Esophagus muscularis mucosa (tissue), 4 donors: ENCODE measurements at regions not wholly inside any gene's neighbourhood (a gene's known extent, or its start where the extent isn't known, plus 50 kb on each side); places are given as distances from the start of the nearest gene placed in this dataset.

Experiments used
- DNase-seq: peaks from one replicate; pipeline ENCODE4 v3.0.0-alpha.2; 2017; ENCODE audit errors: extremely low spot score
- H3K27ac ChIP-seq, 4 donors: fragments of 200-600 bp; sonication (generic); replicated peaks in 1 of 4; 1 replicate in 3 of 4; 2 replicates in 1 of 4; pipeline ENCODE4 v1.5.1; 2016 to 2019; ENCODE audit warnings: mild to moderate bottlenecking in 1 of 4
- H3K27me3 ChIP-seq, 4 donors: fragments of 200-600 bp; sonication (generic); one replicate each; pipeline versions ENCODE4 v1.5.1 to v1.6.0; 2016 to 2019
- H3K36me3 ChIP-seq, 4 donors: fragments of 200-600 bp; sonication (generic); one replicate each; pipeline ENCODE4 v1.5.1; 2016 to 2019
- H3K4me1 ChIP-seq, 4 donors: fragments of 200-600 bp; sonication (generic); one replicate each; pipeline ENCODE4 v1.5.1; 2016 to 2019
- H3K4me3 ChIP-seq, 4 donors: fragments of 200-600 bp; sonication (generic); 1 replicate in 2 of 4; 2 replicates in 2 of 4; pipeline ENCODE4 v1.5.1; 2016 to 2019; ENCODE audit warnings: mild to moderate bottlenecking in 4 of 4, moderate library complexity in 1 of 4
- H3K9me3 ChIP-seq, 4 donors: fragments of 200-600 bp; sonication (generic); 1 replicate in 3 of 4; 2 replicates in 1 of 4; pipeline ENCODE4 v1.5.1; 2016 to 2019
- CTCF ChIP-seq, 3 experiments: fragments of 200-600 bp in 2 of 3; fragments of 450-650 bp in 1 of 3; sonication (generic) in 2 of 3; IDR thresholded peaks; one replicate each; pipeline ENCODE4 v1.5.1; 2017 to 2019; ENCODE audit warnings: antibody characterized with exemption in 3 of 3, mild to moderate bottlenecking in 2 of 3, moderate library complexity in 1 of 3
- EP300 ChIP-seq: sonication (generic); formaldehyde crosslinking; IDR thresholded peaks from one replicate; pipeline ENCODE4 v1.6.1; 2017; ENCODE audit warnings: antibody characterized with exemption
- POLR2A ChIP-seq: fragments of 450-650 bp; IDR thresholded peaks from one replicate; pipeline ENCODE4 v1.6.1; 2017; ENCODE audit warnings: antibody characterized with exemption, moderate library complexity, mild to moderate bottlenecking, low read depth
- POLR2AphosphoS5 ChIP-seq, 2 donors: sonication (generic); formaldehyde crosslinking; IDR thresholded peaks; one replicate each; pipeline ENCODE4 v1.6.1; 2017; ENCODE audit warnings: antibody characterized with exemption in 2 of 2
- WGBS: methylation state at CpG from one replicate; pipeline ENCODE4 v1.1.5; 2018; 5-methylcytosine and 5-hydroxymethylcytosine counted together
- intact Hi-C: fragments of 100-400 bp; cut with DNase I; formaldehyde crosslinking; loops from one replicate; pipeline ENCODE4 v1.15.1; 2023

- no peaks in the 10 kb centered on the region for H3K9me3 ChIP-seq
- no peak overlapping the region for H3K27ac ChIP-seq
- TF ChIP-seq CTCF (IDR thresholded peaks at IDR 0.05): no peak
- no peak overlapping the region for H3K4me3 ChIP-seq
- intact Hi-C loops: no loop called here
- H3K27me3 ChIP-seq: no peaks in the 10 kb centered on the region
- H3K36me3 ChIP-seq: no peaks in the 10 kb centered on the region
- H3K4me1 ChIP-seq: no peaks in the 10 kb centered on the region
- 75% methylated on average over 1 of the region's 1 CpG for WGBS
- DNase-seq: no peak
These were observed 1202.9 kb upstream of the CELF4 start for GRCh38 chr18:38768504-38768903.

- no peaks in the 10 kb centered on the region for H3K27me3 ChIP-seq
- no peaks in the 10 kb centered on the region for H3K9me3 ChIP-seq
- no peaks in the 10 kb centered on the region for H3K4me1 ChIP-seq
- H3K4me3 ChIP-seq: no peak overlapping the region
- H3K36me3 ChIP-seq: no peaks in the 10 kb centered on the region
- WGBS: 82% methylated on average over 1 of the region's 1 CpG
- intact Hi-C loops: no loop called here
- no peak for DNase-seq
- TF ChIP-seq POLR2AphosphoS5 (IDR thresholded peaks at IDR 0.05): no peak
- no peak overlapping the region for H3K27ac ChIP-seq
These were observed 1193.9 kb upstream of the CELF4 start for GRCh38 chr18:38759457-38759856.

GRCh38 chr18:38756436-38756835 is 1190.8 kb upstream of the CELF4 start:
- WGBS: 77% methylated on average over 2 of the region's 2 CpGs
- H3K9me3 ChIP-seq: no peaks in the 10 kb centered on the region
- no peaks in the 10 kb centered on the region for H3K36me3 ChIP-seq
- no peak for DNase-seq
- intact Hi-C loops: no loop called here
- H3K27ac ChIP-seq: no peak overlapping the region
- TF ChIP-seq EP300 (no peak), CTCF (IDR thresholded peaks at IDR 0.05) (no peak), POLR2AphosphoS5 (IDR thresholded peaks at IDR 0.05) (no peak), POLR2A (no peak)
- peaks cover 0 to 17% (median 12%) of the 10 kb centered on the region in 4 donors for H3K4me1 ChIP-seq
- no peaks in the 10 kb centered on the region for H3K27me3 ChIP-seq
- H3K4me3 ChIP-seq: no peak overlapping the region

- intact Hi-C loops: no loop called here
- H3K27ac ChIP-seq: peak overlapping the region in 2 of 4 donors; percentile 39 to 65
- WGBS: 20% methylated on average over 1 of the region's 1 CpG
- peaks cover 0 to 29% (median 19%) of the 10 kb centered on the region in 4 donors for H3K4me1 ChIP-seq
- H3K4me3 ChIP-seq: no peak overlapping the region
- H3K36me3 ChIP-seq: no peaks in the 10 kb centered on the region
- TF ChIP-seq POLR2AphosphoS5 (IDR thresholded peaks at IDR 0.05) (no peak), CTCF (IDR thresholded peaks at IDR 0.05) (no peak), EP300 (no peak), POLR2A (no peak)
- no peaks in the 10 kb centered on the region for H3K9me3 ChIP-seq
- no peaks in the 10 kb centered on the region for H3K27me3 ChIP-seq
- DNase-seq: no peak
These were observed 1186.8 kb upstream of the CELF4 start for GRCh38 chr18:38752430-38752829.

- H3K27ac ChIP-seq: peak overlapping the region in 3 of 4 donors; percentile 44 to 65 (median 62)
- no peaks in the 10 kb centered on the region for H3K27me3 ChIP-seq
- DNase-seq: no peak
- TF ChIP-seq POLR2A (no peak), POLR2AphosphoS5 (IDR thresholded peaks at IDR 0.05) (peak in 1 of 2 donors; percentile 46)
- WGBS: 24% methylated on average over 8 of the region's 8 CpGs
- no peak overlapping the region for H3K4me3 ChIP-seq
- H3K36me3 ChIP-seq: no peaks in the 10 kb centered on the region
- H3K4me1 ChIP-seq: peaks cover 0 to 29% (median 19%) of the 10 kb centered on the region in 4 donors
- no peaks in the 10 kb centered on the region for H3K9me3 ChIP-seq
- intact Hi-C loops: no loop called here
These were observed 1186.3 kb upstream of the CELF4 start for GRCh38 chr18:38751898-38752297.

GRCh38 chr18:38751211-38751610 is 1185.6 kb upstream of the CELF4 start:
- Histone ChIP-seq H3K27me3 (no peaks in the 10 kb centered on the region), H3K4me1 (peaks cover 0 to 29% (median 19%) of the 10 kb centered on the region in 4 donors), H3K36me3 (no peaks in the 10 kb centered on the region), H3K9me3 (no peaks in the 10 kb centered on the region), H3K4me3 (no peak overlapping the region), H3K27ac (peak overlapping the region in 1 of 4 donors; percentile 44)
- intact Hi-C loops: no loop called here
- 84% methylated on average over 2 of the region's 2 CpGs for WGBS
- TF ChIP-seq POLR2AphosphoS5 (IDR thresholded peaks at IDR 0.05) (no peak), EP300 (no peak), CTCF (IDR thresholded peaks at IDR 0.05) (no peak), POLR2A (no peak)
- no peak for DNase-seq
